B cell (primary cell): ENCODE measurements at regions not wholly inside any gene's neighbourhood (a gene's known extent, or its start where the extent isn't known, plus 50 kb on each side); places are given as distances from the start of the nearest gene placed in this dataset.

Source experiments
- ATAC-seq: fragments of 200-7000 bp; cut with Tn5 transposase; one replicate; pipeline ENCODE4 v1.10.0; 2021; ENCODE audit warnings: low read depth, mild to moderate bottlenecking, moderate number of reproducible peaks, moderate library complexity
- CTCF ChIA-PET: fragments of 350-600 bp; sonication (Branson Sonifier 250); formaldehyde crosslinking; loops from one replicate; lab custom pipeline; 2021; ENCODE audit warnings: antibody characterized with exemption, inconsistent platforms; lab: Charles Lee
- POLR2A ChIA-PET: fragments of 350-600 bp; sonication (Branson Sonifier 250); formaldehyde crosslinking; loops from one replicate; lab custom pipeline; 2021; ENCODE audit warnings: antibody characterized with exemption; lab: Charles Lee
- DNase-seq: peaks from one replicate; pipeline ENCODE4 v3.0.0; 2013
- H2AFZ ChIP-seq: 2 replicates; pipeline ENCODE4 v1.6.1; 2012; ENCODE audit warnings: mild to moderate bottlenecking, low read depth, low read length; ENCODE audit not compliant: insufficient read depth, poor library complexity, severe bottlenecking
- H3K27ac ChIP-seq, 2 donors: 1 replicate in 1 of 2; 2 replicates in 1 of 2; pipeline ENCODE4 v1.5.1; 2012 to 2013; ENCODE audit warnings: low read length in 2 of 2, mild to moderate bottlenecking in 2 of 2, moderate library complexity in 1 of 2
- H3K27me3 ChIP-seq, 4 experiments: fragments of 200-600 bp in 1 of 4; sonication (generic) in 1 of 4; replicated peaks in 1 of 4; 1 replicate in 2 of 4; 2 replicates in 2 of 4; pipeline versions ENCODE4 v1.6.1 to v1.7.0; 2013 to 2016; ENCODE audit warnings: low read length in 3 of 4, mild to moderate bottlenecking in 2 of 4, mixed read lengths in 1 of 4, moderate library complexity in 1 of 4; ENCODE audit not compliant: insufficient read depth in 4 of 4, control insufficient read depth in 3 of 4; ENCODE audit errors: control extremely low read depth in 1 of 4
- H3K36me3 ChIP-seq, 2 experiments: replicated peaks in 1 of 2; 1 replicate in 1 of 2; 2 replicates in 1 of 2; pipeline versions ENCODE4 v1.6.1 to v1.7.1; 2013; ENCODE audit warnings: low read length in 1 of 2; ENCODE audit not compliant: insufficient read depth in 2 of 2, control insufficient read depth in 1 of 2; ENCODE audit errors: control extremely low read depth in 1 of 2, extremely low read depth in 1 of 2
- H3K4me1 ChIP-seq, 2 donors: fragments of 200-600 bp in 1 of 2; sonication (generic) in 1 of 2; 1 replicate in 1 of 2; 2 replicates in 1 of 2; pipeline versions ENCODE4 v1.5.1 to v1.6.1; 2013 to 2017; ENCODE audit warnings: low read length in 2 of 2; ENCODE audit not compliant: control insufficient read depth in 2 of 2, insufficient read depth in 2 of 2
- H3K4me2 ChIP-seq: replicated peaks from 2 replicates; pipeline ENCODE3; 2012; ENCODE audit warnings: mild to moderate bottlenecking, low read depth, low read length; ENCODE audit not compliant: poor library complexity, severe bottlenecking
- H3K4me3 ChIP-seq, 5 experiments: fragments of 200-600 bp in 1 of 5; sonication (generic) in 1 of 5; 1 replicate in 3 of 5; 2 replicates in 2 of 5; pipeline versions ENCODE4 v1.5.1 to v1.7.0; 2011 to 2016; ENCODE audit warnings: low read length in 4 of 5, mild to moderate bottlenecking in 4 of 5, low read depth in 2 of 5, control low read depth in 1 of 5, moderate library complexity in 1 of 5; ENCODE audit not compliant: insufficient read depth in 1 of 5; ENCODE audit errors: control extremely low read depth in 1 of 5, extremely low read depth in 1 of 5
- H3K79me2 ChIP-seq: fragments of 200-600 bp; sonication (generic); one replicate; pipeline ENCODE4 v1.6.0; 2016; ENCODE audit warnings: low read length; ENCODE audit not compliant: control insufficient read depth, insufficient read depth
- H3K9ac ChIP-seq: fragments of 200-600 bp; sonication (generic); 2 replicates; pipeline ENCODE4 v1.6.1; 2017; ENCODE audit warnings: mild to moderate bottlenecking, low read length, moderate library complexity
- H3K9me3 ChIP-seq, 3 donors: one replicate each; pipeline versions ENCODE4 v1.6.1 to v1.7.1; 2013; ENCODE audit warnings: low read length in 2 of 3; ENCODE audit not compliant: control insufficient read depth in 2 of 3, insufficient read depth in 1 of 3; ENCODE audit errors: control extremely low read depth in 1 of 3
- H4K20me1 ChIP-seq: 2 replicates; pipeline ENCODE4 v1.6.0; 2012; ENCODE audit warnings: mild to moderate bottlenecking, low read length; ENCODE audit not compliant: insufficient read depth, control insufficient read depth, poor library complexity, severe bottlenecking
- H3K27ac Mint-ChIP-seq: one replicate; pipeline ENCODE4 v1.8.0; 2021; ENCODE audit warnings: mixed read lengths
- H3K27me3 Mint-ChIP-seq: one replicate; pipeline ENCODE4 v1.8.0; 2021; ENCODE audit warnings: mixed read lengths
- H3K4me1 Mint-ChIP-seq: one replicate; pipeline ENCODE4 v1.8.0; 2021; ENCODE audit warnings: mixed read lengths
- H3K4me3 Mint-ChIP-seq: one replicate; pipeline ENCODE4 v1.8.0; 2021; ENCODE audit warnings: mixed read lengths
- H3K9me3 Mint-ChIP-seq: one replicate; pipeline ENCODE4 v1.8.0; 2022; ENCODE audit warnings: mixed read lengths; ENCODE audit not compliant: insufficient read depth
- WGBS: methylation state at CpG from one replicate; pipeline ENCODE4 v1.1.5; 2013; ENCODE audit warnings: missing lambda C conversion rate; ENCODE audit not compliant: insufficient coverage; 5-methylcytosine and 5-hydroxymethylcytosine counted together
- intact Hi-C: fragments of 100-400 bp; cut with micrococcal nuclease; formaldehyde crosslinking; loops from one replicate; pipeline ENCODE4 v1.10.0; 2022
- TF ChIP-seq, protein P1 (sequence below): fragments of 200-600 bp; IDR thresholded peaks from one replicate; pipeline ENCODE4 v1.8.0; 2022; ENCODE audit warnings: antibody characterized with exemption, mild to moderate bottlenecking

DNA sequence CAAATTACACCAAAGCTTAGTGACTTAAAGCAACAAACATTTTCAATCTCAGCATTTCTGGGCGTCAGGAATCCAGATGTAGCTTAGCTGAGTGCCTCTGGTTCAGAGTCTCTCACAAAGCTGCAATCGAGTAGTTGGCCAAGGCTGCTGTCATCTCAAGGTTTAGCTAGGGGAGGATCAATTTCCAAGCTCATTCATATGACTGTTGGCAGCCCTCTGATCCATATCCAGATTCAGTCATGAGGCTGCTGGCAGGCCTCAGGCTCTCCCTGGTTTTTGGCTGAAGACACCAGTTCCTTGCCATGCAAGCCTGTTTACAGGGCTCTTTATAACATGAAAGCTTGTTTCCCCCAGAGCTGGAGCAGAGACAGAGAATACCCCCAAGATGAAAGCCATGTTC lies 419.5 kb upstream of the TLE4 start:
- Histone ChIP-seq H3K27ac (no peak overlapping the region), H3K27me3 (peaks cover 0 to 4% (median 0%) of the 10 kb centered on the region in 4 experiments), H3K9me3 (no peaks in the 10 kb centered on the region), H3K36me3 (no peaks in the 10 kb centered on the region), H3K4me3 (no peak overlapping the region), H3K9ac (no peak overlapping the region), H3K4me1 (no peaks in the 10 kb centered on the region), H3K4me2 (no peak overlapping the region), H3K79me2 (no peaks in the 10 kb centered on the region), H4K20me1 (no peaks in the 10 kb centered on the region), H2AFZ (no peak overlapping the region)
- intact Hi-C loops: no loop called here
- ATAC-seq (no peak), DNase-seq (no peak)
- TF ChIP-seq, protein P1, sequence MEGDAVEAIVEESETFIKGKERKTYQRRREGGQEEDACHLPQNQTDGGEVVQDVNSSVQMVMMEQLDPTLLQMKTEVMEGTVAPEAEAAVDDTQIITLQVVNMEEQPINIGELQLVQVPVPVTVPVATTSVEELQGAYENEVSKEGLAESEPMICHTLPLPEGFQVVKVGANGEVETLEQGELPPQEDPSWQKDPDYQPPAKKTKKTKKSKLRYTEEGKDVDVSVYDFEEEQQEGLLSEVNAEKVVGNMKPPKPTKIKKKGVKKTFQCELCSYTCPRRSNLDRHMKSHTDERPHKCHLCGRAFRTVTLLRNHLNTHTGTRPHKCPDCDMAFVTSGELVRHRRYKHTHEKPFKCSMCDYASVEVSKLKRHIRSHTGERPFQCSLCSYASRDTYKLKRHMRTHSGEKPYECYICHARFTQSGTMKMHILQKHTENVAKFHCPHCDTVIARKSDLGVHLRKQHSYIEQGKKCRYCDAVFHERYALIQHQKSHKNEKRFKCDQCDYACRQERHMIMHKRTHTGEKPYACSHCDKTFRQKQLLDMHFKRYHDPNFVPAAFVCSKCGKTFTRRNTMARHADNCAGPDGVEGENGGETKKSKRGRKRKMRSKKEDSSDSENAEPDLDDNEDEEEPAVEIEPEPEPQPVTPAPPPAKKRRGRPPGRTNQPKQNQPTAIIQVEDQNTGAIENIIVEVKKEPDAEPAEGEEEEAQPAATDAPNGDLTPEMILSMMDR: no peak
- no peak overlapping the region for H3K27ac Mint-ChIP-seq
- H3K27me3 Mint-ChIP-seq: no peaks in the 10 kb centered on the region
- H3K4me3 Mint-ChIP-seq: no peak overlapping the region
- no peaks in the 10 kb centered on the region for H3K9me3 Mint-ChIP-seq
- ChIA-PET POLR2A (no interaction called here), CTCF (no interaction called here)
- WGBS: 95% methylated on average over 2 of the region's 2 CpGs
- no peaks in the 10 kb centered on the region for H3K4me1 Mint-ChIP-seq

DNA sequence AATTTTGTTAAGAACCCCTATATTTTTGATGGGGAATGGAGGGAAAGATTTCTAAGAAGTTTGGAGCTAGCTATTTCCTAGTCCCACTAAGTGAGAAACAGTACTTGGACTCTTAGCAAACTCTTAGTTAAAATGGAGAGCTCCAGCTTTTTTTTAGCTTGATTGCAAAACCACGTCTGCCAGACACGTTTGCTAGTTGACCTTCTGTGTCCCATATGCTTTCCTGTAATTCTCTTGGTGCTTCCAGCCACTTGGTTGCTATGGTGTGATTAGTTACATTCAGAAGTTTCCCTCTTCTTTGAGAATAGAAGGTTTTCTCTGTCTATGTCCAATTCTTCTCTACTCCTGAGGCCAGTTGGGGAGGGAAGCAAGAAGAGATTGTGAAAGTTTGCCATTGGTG lies 417.0 kb upstream of the TLE4 start:
- H3K9ac ChIP-seq: no peak overlapping the region
- POLR2A ChIA-PET: no interaction called here
- H3K27ac ChIP-seq: no peak overlapping the region
- H3K4me2 ChIP-seq: no peak overlapping the region
- H3K79me2 ChIP-seq: no peaks in the 10 kb centered on the region
- no peak overlapping the region for H2AFZ ChIP-seq
- H3K4me3 Mint-ChIP-seq: no peak overlapping the region
- CTCF ChIA-PET: no interaction called here
- H3K4me1 ChIP-seq: no peaks in the 10 kb centered on the region
- intact Hi-C loops: no loop called here
- no peaks in the 10 kb centered on the region for H4K20me1 ChIP-seq
- TF ChIP-seq, protein P1: no peak
- H3K9me3 ChIP-seq: no peaks in the 10 kb centered on the region
- H3K27me3 Mint-ChIP-seq: no peaks in the 10 kb centered on the region
- no peak overlapping the region for H3K4me3 ChIP-seq
- H3K27ac Mint-ChIP-seq: no peak overlapping the region
- ATAC-seq (no peak), DNase-seq (no peak)
- H3K36me3 ChIP-seq: no peaks in the 10 kb centered on the region
- 60% methylated on average over 2 of the region's 2 CpGs for WGBS
- H3K4me1 Mint-ChIP-seq: no peaks in the 10 kb centered on the region
- no peaks in the 10 kb centered on the region for H3K27me3 ChIP-seq
- no peaks in the 10 kb centered on the region for H3K9me3 Mint-ChIP-seq
